RWPE2 (cell line): ENCODE measurements at regions not wholly inside any gene's neighbourhood (a gene's known extent, or its start where the extent isn't known, plus 50 kb on each side); places are given as distances from the start of the nearest gene placed in this dataset.

Experiments
- ATAC-seq: fragments of 200-7000 bp; cut with Tn5 transposase; 3 replicates; pipeline ENCODE4 v1.9.1; 2021; ENCODE audit warnings: low read depth
- DNase-seq: peaks from one replicate; pipeline ENCODE4 v3.0.0-alpha.2; 2020; ENCODE audit warnings: low spot score
- H3K27ac ChIP-seq: fragments of 450-650 bp; 2 replicates; pipeline ENCODE4 v1.5.1; 2017; ENCODE audit warnings: mild to moderate bottlenecking; ENCODE audit not compliant: poor library complexity, severe bottlenecking
- H3K27me3 ChIP-seq: fragments of 250-450 bp; sonication (Bioruptor Pico); 2 replicates; pipeline ENCODE4 v1.5.1; 2021; ENCODE audit warnings: mild to moderate bottlenecking, moderate library complexity; ENCODE audit not compliant: insufficient read depth, poor library complexity, severe bottlenecking
- H3K36me3 ChIP-seq: fragments of 250-450 bp; sonication (Bioruptor Pico); 2 replicates; pipeline ENCODE4 v1.5.1; 2020; ENCODE audit warnings: low read depth, mild to moderate bottlenecking, moderate library complexity
- H3K4me1 ChIP-seq: fragments of 250-450 bp; sonication (Bioruptor Pico); 2 replicates; pipeline ENCODE4 v1.5.1; 2021; ENCODE audit warnings: mild to moderate bottlenecking, moderate library complexity; ENCODE audit not compliant: insufficient read depth, poor library complexity, severe bottlenecking
- H3K4me3 ChIP-seq: fragments of 250-450 bp; sonication (Bioruptor Pico); 2 replicates; pipeline ENCODE4 v1.5.1; 2021; ENCODE audit warnings: mild to moderate bottlenecking, moderate library complexity; ENCODE audit not compliant: severe bottlenecking
- H3K9me3 ChIP-seq: fragments of 250-450 bp; sonication (Bioruptor Pico); 2 replicates; pipeline ENCODE4 v1.5.1; 2021; ENCODE audit warnings: mild to moderate bottlenecking, moderate library complexity; ENCODE audit not compliant: severe bottlenecking
- TF ChIP-seq, protein P1 (sequence below): fragments of 450-650 bp; IDR thresholded peaks from one replicate; pipeline ENCODE4 v1.5.1; 2017; ENCODE audit warnings: mild to moderate bottlenecking, moderate library complexity; ENCODE audit not compliant: poor library complexity, severe bottlenecking

DNA sequence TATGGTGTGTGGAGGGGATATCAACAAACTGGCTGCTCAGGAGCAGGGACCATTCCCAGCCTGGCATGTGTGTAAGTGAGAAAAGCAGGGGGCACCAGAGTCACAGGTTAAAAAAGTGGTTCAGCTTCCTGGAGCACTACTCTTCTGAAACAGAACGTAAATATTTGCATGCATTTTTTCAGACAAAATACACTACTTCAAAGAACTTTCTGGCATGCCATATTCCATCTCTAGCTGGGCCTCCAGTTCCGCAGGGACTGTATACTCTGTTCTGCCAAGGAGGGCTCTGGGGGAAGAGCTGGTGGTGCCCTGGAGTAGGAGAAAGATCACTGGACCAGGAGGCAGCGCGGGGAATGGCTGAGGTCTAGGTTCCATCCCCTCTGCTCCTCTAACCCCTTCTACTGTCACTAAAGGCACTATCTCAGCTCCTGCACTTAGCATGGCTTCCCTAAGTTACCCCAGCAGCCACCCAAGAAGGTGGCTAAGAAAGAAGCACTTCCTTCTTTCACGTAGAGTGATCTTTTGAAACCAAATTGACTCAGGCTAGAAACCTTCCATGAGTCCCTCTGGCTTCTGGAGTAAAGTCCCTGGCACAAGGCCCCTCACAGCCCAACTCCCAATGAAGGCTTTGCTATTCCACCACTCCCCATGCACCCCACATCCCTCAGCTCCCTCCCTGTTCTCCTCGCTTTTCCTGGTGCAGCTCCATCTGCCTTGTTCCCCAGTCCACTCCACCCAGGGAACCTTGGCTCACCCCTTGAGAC, 57.6 kb upstream of the CABLES1 start:
- TF ChIP-seq, protein P1, sequence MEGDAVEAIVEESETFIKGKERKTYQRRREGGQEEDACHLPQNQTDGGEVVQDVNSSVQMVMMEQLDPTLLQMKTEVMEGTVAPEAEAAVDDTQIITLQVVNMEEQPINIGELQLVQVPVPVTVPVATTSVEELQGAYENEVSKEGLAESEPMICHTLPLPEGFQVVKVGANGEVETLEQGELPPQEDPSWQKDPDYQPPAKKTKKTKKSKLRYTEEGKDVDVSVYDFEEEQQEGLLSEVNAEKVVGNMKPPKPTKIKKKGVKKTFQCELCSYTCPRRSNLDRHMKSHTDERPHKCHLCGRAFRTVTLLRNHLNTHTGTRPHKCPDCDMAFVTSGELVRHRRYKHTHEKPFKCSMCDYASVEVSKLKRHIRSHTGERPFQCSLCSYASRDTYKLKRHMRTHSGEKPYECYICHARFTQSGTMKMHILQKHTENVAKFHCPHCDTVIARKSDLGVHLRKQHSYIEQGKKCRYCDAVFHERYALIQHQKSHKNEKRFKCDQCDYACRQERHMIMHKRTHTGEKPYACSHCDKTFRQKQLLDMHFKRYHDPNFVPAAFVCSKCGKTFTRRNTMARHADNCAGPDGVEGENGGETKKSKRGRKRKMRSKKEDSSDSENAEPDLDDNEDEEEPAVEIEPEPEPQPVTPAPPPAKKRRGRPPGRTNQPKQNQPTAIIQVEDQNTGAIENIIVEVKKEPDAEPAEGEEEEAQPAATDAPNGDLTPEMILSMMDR, result peak; percentile 44
- Histone ChIP-seq H3K27me3 (no peaks in the 10 kb centered on the region), H3K4me1 (no peaks in the 10 kb centered on the region), H3K4me3 (no peak overlapping the region), H3K36me3 (no peaks in the 10 kb centered on the region), H3K9me3 (no peaks in the 10 kb centered on the region), H3K27ac (no peak overlapping the region)
- ATAC-seq, result peak; percentile 73
- no peak for DNase-seq

DNA sequence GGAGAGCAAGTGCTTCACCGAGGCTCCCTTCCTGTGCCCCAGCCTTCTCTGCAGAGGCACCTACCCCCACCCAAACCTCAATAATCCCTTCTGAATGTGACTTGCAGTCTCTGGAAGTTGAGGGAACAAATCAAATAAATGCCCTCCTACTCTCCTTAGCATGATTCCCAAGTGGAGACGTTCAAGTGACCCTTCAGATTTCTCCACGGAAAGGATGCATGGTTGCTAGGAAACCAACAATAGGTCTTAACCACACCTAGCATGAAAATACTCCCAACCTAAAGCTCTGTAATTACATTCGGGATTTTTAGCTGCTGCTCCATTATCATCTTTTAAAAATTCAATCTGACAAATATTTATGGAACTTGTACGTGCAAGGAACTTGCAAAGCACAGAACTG, 50.2 kb upstream of the CABLES1 start:
- no peaks in the 10 kb centered on the region for H3K36me3 ChIP-seq
- H3K27ac ChIP-seq, result no peak overlapping the region
- H3K27me3 ChIP-seq, result no peaks in the 10 kb centered on the region
- H3K4me1 ChIP-seq, result no peaks in the 10 kb centered on the region
- DNase-seq, result no peak
- no peak for ATAC-seq
- H3K9me3 ChIP-seq, result no peaks in the 10 kb centered on the region
- TF ChIP-seq, protein P1, result no peak
- no peak overlapping the region for H3K4me3 ChIP-seq
